ENCODE measurements at regions not wholly inside any gene's neighbourhood (a gene's known extent, or its start where the extent isn't known, plus 50 kb on each side); places are given as distances from the start of the nearest gene placed in this dataset.

DNA sequence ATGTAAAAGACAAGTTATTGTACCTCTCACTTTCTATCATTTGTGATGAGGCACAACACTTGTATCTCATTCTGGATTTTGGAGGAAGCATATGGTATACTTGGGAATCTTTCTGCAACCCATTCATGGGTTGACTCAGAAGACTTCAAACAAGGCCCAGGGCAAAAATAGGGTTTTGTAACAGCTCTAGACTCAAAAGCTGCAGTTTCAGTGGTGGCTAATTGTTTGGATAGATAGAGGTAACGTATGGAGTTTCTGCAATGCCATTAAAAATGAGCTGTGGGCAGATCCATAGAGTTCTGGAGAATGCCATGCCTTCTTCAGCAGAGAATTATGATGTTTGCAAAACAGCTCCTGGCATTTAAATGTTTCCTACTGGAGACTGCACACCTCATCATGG, 279.6 kb upstream of the VLDLR start:
- TF ChIP-seq, protein P1, sequence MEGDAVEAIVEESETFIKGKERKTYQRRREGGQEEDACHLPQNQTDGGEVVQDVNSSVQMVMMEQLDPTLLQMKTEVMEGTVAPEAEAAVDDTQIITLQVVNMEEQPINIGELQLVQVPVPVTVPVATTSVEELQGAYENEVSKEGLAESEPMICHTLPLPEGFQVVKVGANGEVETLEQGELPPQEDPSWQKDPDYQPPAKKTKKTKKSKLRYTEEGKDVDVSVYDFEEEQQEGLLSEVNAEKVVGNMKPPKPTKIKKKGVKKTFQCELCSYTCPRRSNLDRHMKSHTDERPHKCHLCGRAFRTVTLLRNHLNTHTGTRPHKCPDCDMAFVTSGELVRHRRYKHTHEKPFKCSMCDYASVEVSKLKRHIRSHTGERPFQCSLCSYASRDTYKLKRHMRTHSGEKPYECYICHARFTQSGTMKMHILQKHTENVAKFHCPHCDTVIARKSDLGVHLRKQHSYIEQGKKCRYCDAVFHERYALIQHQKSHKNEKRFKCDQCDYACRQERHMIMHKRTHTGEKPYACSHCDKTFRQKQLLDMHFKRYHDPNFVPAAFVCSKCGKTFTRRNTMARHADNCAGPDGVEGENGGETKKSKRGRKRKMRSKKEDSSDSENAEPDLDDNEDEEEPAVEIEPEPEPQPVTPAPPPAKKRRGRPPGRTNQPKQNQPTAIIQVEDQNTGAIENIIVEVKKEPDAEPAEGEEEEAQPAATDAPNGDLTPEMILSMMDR (IDR thresholded peaks at IDR 0.05; ENCODE audit: insufficient read depth, low read depth, low read length): no peak
- no peak for TF ChIP-seq EZH2 (IDR thresholded peaks at IDR 0.05; ENCODE audit: insufficient read depth, low read length)

All from astrocyte (in vitro differentiated cells and primary cell).